GM12892 (cell line): ENCODE measurements at regions not wholly inside any gene's neighbourhood (a gene's known extent, or its start where the extent isn't known, plus 50 kb on each side); places are given as distances from the start of the nearest gene placed in this dataset.

Experiments used
- POLR2A ChIP-seq: IDR thresholded peaks from 2 replicates; pipeline ENCODE4 v1.6.1; 2011; ENCODE audit warnings: low read depth, low read length, control low read depth
- POLR2AphosphoS5 ChIP-seq: IDR thresholded peaks from 2 replicates; pipeline ENCODE4 v1.6.1; 2011; ENCODE audit warnings: low read depth, low read length, control low read depth
- TAF1 ChIP-seq: IDR thresholded peaks from 2 replicates; pipeline ENCODE4 v1.6.1; 2011; ENCODE audit warnings: low read depth, mild to moderate bottlenecking, control low read depth, low read length, borderline replicate concordance

- TF ChIP-seq POLR2A (no peak), TAF1 (no peak), POLR2AphosphoS5 (no peak)
These were observed 440.5 kb downstream of the SETBP1 start for GRCh38 chr18:45121146-45121545.
